Spinal cord (tissue), 9 donors: ENCODE measurements at regions not wholly inside any gene's neighbourhood (a gene's known extent, or its start where the extent isn't known, plus 50 kb on each side); places are given as distances from the start of the nearest gene placed in this dataset.
A peak's percentile ranks its signal among the peaks of the same experiment; 100 is the strongest.
"Not testable (repeated sequence)": the region's sequence is repeated elsewhere in the genome, so short reads cannot be mapped to it uniquely, and the experiment has no call there.

ENCODE experiments used
- DNase-seq, 6 donors: peaks; one replicate each; pipeline versions ENCODE4 v3.0.0 to v3.0.0-alpha.2; 2013 to 2015; ENCODE audit warnings: low spot score in 6 of 6, low read depth in 4 of 6
- H3K27ac ChIP-seq: one replicate; pipeline ENCODE4 v1.5.1; 2013; ENCODE audit warnings: low read depth, low read length, control low read depth
- H3K27me3 ChIP-seq: one replicate; pipeline ENCODE4 v1.6.1; 2013; ENCODE audit warnings: low read length; ENCODE audit not compliant: control insufficient read depth, insufficient read depth
- H3K36me3 ChIP-seq: one replicate; pipeline ENCODE4 v1.6.1; 2013; ENCODE audit warnings: low read length; ENCODE audit not compliant: control insufficient read depth, insufficient read depth
- H3K4me1 ChIP-seq: one replicate; pipeline ENCODE4 v1.6.1; 2013; ENCODE audit warnings: low read length; ENCODE audit not compliant: control insufficient read depth, insufficient read depth
- H3K4me3 ChIP-seq: one replicate; pipeline ENCODE4 v1.5.1; 2013; ENCODE audit warnings: low read depth, low read length, control low read depth
- H3K9me3 ChIP-seq: one replicate; pipeline ENCODE4 v1.6.1; 2013; ENCODE audit warnings: low read length; ENCODE audit not compliant: control insufficient read depth, insufficient read depth
- WGBS: methylation state at CpG from one replicate; pipeline ENCODE4 v1.1.5; 2013; ENCODE audit warnings: missing lambda C conversion rate; ENCODE audit not compliant: insufficient coverage; 5-methylcytosine and 5-hydroxymethylcytosine counted together
- donor health status: healthy.

DNA sequence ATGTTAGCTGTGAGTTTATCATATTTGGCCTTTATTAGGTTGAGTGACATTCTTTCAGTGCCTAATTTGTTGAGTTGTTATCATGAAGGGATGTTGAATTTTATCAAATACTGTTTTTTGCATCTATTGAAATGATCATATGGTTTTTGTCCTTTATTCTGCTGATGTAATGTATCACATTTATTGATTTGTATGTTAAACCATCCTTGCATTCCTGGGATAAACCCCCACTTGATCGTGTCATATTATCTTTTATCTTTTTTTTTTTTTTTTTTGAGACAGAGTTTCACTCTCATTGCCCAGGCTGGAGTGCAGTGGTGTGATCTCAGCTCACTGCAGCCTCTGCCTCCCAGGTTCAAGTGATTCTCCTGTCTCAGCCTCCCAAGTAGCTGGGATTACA is 51.9 kb upstream of the MFGE8 start:
- H3K27me3 ChIP-seq, H3K36me3 ChIP-seq, H3K27ac ChIP-seq, H3K4me3 ChIP-seq, H3K4me1 ChIP-seq, H3K9me3 ChIP-seq, DNase-seq: not testable (repeated sequence)
- WGBS, result no CpG with 5 or more reads among the region's 1 CpG

DNA sequence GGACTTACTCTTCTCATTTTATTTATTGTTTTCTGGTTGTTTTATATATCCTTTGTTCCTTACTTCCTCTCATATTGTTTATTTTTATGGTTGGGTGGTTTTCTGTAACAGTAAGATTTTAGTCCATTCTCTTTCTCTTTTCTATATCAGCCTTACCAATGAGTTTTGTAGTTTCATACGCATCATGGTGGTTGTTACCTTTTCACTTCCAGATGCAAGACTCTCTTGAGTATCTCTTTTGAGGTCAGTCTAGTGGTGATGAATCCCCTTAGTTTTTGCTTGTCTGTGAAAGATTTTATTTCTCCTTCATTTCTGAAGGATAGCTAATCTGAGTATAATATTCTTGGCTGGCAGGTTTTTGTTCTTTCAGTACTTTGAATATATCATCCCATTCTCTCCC is 57.1 kb upstream of the MFGE8 start:
- Histone ChIP-seq H3K4me1 (no peaks in the 10 kb centered on the region), H3K4me3 (no peak overlapping the region), H3K9me3 (peaks cover 4% of the 10 kb centered on the region), H3K27ac (no peak overlapping the region), H3K36me3 (no peaks in the 10 kb centered on the region), H3K27me3 (no peaks in the 10 kb centered on the region)
- DNase-seq, result no peak
- no CpG with 5 or more reads among the region's 1 CpG for WGBS

- H3K4me3 ChIP-seq, result no peak overlapping the region
- no peak overlapping the region for H3K27ac ChIP-seq
- WGBS, result no CpG with 5 or more reads among the region's 4 CpGs
- H3K9me3 ChIP-seq, result peaks cover 4% of the 10 kb centered on the region
- no peaks in the 10 kb centered on the region for H3K36me3 ChIP-seq
- H3K27me3 ChIP-seq, result no peaks in the 10 kb centered on the region
- DNase-seq, result no peak
- H3K4me1 ChIP-seq, result no peaks in the 10 kb centered on the region
Observed at GRCh38 chr15:88974392-88974791, 61.2 kb upstream of the MFGE8 start.

GRCh38 chr15:88975891-88976290 is 62.7 kb upstream of the MFGE8 start:
- Histone ChIP-seq H3K4me1 (no peaks in the 10 kb centered on the region), H3K27ac (no peak overlapping the region), H3K36me3 (no peaks in the 10 kb centered on the region), H3K27me3 (no peaks in the 10 kb centered on the region), H3K9me3 (no peaks in the 10 kb centered on the region), H3K4me3 (no peak overlapping the region)
- peak in 1 of 6 donors; percentile 12 for DNase-seq

- no peaks in the 10 kb centered on the region for H3K4me1 ChIP-seq
- H3K36me3 ChIP-seq, result no peaks in the 10 kb centered on the region
- WGBS, result 84% methylated on average over 2 of the region's 2 CpGs
- DNase-seq, result no peak
- no peak overlapping the region for H3K27ac ChIP-seq
- H3K9me3 ChIP-seq, result no peaks in the 10 kb centered on the region
- no peaks in the 10 kb centered on the region for H3K27me3 ChIP-seq
- H3K4me3 ChIP-seq, result no peak overlapping the region
Observed at GRCh38 chr15:88976656-88977055, 63.5 kb upstream of the MFGE8 start.

- 98% methylated on average over 4 of the region's 8 CpGs for WGBS
- Histone ChIP-seq H3K36me3 (no peaks in the 10 kb centered on the region), H3K4me1 (no peaks in the 10 kb centered on the region), H3K9me3 (no peaks in the 10 kb centered on the region), H3K27me3 (no peaks in the 10 kb centered on the region), H3K27ac (no peak overlapping the region), H3K4me3 (no peak overlapping the region)
- no peak for DNase-seq
Observed at GRCh38 chr15:88979674-88980073, 66.5 kb upstream of the MFGE8 start.

DNA sequence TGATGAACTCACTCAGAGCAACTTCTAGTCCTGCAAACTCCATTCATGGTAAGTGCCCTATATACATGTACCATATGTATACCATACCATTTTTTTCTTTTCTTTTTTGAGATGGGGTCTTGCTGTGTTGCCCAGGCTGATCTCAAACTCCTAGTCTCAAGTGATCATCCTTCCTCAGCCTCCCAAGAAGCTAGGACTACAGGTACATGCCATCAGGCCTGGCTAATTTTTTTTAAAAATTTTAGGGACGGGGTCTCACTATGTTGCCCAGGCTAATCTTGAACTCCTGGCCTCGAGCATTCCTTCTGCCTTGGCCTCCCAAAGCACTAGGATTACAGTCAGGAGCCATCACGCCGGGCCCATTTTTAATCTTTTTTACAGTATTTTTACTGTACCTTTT is 67.3 kb upstream of the MFGE8 start:
- DNase-seq, result no peak
- Histone ChIP-seq H3K36me3 (no peaks in the 10 kb centered on the region), H3K27ac (no peak overlapping the region), H3K9me3 (no peaks in the 10 kb centered on the region), H3K27me3 (no peaks in the 10 kb centered on the region), H3K4me3 (no peak overlapping the region), H3K4me1 (no peaks in the 10 kb centered on the region)
- 100% methylated on average over 1 of the region's 4 CpGs for WGBS

DNA sequence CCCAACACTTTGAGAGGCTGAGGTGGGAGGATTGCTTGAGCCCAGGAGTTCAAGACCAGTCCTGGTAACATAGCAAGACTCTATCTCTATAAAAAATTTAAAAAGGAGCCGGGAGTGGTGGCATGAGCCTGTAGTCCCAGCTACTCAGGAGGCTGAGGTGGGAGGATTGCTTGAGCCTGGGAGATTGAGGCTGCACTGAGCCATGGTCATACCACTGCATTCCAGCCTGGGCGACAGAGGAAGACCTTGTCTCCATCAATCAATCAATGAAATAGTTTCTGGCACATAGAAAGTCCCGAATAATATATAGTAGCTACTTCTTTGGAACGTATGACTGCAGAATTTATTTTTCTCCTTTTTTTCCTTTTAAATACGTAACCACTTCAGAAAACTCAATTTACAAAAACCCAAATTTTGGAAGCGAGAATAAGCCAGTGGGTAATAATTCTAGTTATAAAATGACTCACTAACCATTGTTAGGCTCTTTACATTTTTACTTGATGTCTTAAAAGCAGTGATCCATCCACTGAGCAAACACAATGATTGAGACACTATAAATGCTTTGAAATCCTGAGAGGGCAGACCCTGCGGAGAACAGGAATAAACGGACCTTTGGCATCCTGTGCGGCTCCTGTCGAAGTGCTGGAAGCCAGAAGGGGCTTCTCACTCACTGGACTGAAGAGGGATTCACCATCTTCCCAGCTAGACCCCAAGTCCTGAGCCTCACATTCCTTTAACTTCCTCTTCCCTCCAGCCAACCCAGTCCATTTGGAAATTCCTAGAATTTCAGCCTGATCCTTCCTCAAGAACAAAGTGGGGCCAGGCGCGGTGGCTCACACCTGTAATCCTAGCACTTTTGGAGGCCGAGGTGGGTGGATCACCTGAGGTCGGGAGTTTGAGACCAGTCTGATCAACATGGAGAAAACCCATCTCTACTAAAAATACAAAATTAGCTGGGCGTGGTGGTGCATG is 68.4 kb upstream of the MFGE8 start:
- H3K4me1 ChIP-seq, result no peaks in the 10 kb centered on the region
- no peak overlapping the region for H3K27ac ChIP-seq
- no peak for DNase-seq
- no peaks in the 10 kb centered on the region for H3K36me3 ChIP-seq
- H3K9me3 ChIP-seq, result no peaks in the 10 kb centered on the region
- no peaks in the 10 kb centered on the region for H3K27me3 ChIP-seq
- 74% methylated on average over 8 of the region's 15 CpGs for WGBS
- H3K4me3 ChIP-seq, result no peak overlapping the region

DNA sequence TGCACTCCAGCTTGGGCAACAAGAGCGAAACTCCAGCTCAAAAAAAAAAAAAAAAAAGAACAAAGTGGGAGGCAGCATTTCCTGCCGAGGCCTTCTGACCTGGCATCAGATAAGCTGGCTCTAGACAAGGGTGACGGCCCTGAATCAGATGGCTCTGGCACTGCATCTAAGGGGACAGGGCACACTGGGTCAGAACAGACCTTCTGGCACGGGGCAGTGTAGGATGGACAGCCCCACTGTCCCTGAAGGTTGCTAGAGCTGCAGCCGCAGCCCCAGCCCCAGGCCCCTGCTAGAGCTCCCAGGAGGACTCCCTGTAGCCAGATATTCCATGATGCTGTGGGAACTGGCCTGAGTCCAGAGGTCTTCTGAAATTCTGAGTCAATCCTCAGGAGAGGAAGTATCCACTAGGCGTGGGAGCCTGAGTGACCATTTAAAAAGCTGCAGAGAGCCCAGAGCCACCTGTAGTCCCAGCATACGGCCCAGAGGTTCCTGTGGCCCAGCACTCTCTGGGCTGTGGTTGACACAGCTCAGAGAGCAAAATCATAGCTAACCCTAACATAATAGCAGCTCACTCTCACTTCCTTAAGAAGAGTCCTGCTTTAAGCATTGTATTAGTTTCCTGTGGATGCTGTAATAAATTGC is 69.2 kb upstream of the MFGE8 start:
- peak in 1 of 6 donors; percentile 10 for DNase-seq
- H3K27ac ChIP-seq, result no peak overlapping the region
- H3K27me3 ChIP-seq, result no peaks in the 10 kb centered on the region
- peaks cover 2% of the 10 kb centered on the region for H3K4me1 ChIP-seq
- no peaks in the 10 kb centered on the region for H3K36me3 ChIP-seq
- no peak overlapping the region for H3K4me3 ChIP-seq
- 86% methylated on average over 7 of the region's 7 CpGs for WGBS
- H3K9me3 ChIP-seq, result no peaks in the 10 kb centered on the region

DNA sequence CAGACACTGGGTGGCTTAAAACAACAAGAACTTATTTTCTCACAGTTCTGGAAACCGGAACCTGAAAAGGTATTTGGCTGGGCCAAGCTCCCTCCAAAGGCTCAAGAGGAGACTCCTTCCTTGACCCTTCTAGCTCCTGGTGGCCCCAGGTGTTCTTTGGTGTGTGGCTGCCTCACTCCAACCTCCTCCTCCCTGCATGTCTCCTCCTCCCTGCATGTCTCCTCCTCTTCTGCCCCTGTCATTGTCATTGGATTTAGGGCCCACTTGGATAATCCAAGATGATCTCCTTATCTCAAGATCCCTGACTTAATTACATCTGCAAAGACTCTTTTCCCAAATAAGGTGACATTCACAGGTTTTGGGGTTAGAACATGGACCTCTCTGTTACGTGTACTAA is 69.8 kb upstream of the MFGE8 start:
- no peak overlapping the region for H3K27ac ChIP-seq

More for the DNA sequence above, 69.8 kb upstream of the MFGE8 start:
- peaks cover 4% of the 10 kb centered on the region for H3K4me1 ChIP-seq
- no peaks in the 10 kb centered on the region for H3K27me3 ChIP-seq
- H3K4me3 ChIP-seq, result no peak overlapping the region
- no peaks in the 10 kb centered on the region for H3K9me3 ChIP-seq
- no peak for DNase-seq
- no CpG with 5 or more reads among the region's 2 CpGs for WGBS
- H3K36me3 ChIP-seq, result no peaks in the 10 kb centered on the region
